ENCODE measurements at regions not wholly inside any gene's neighbourhood (a gene's known extent, or its start where the extent isn't known, plus 50 kb on each side); places are given as distances from the start of the nearest gene placed in this dataset.

DNA sequence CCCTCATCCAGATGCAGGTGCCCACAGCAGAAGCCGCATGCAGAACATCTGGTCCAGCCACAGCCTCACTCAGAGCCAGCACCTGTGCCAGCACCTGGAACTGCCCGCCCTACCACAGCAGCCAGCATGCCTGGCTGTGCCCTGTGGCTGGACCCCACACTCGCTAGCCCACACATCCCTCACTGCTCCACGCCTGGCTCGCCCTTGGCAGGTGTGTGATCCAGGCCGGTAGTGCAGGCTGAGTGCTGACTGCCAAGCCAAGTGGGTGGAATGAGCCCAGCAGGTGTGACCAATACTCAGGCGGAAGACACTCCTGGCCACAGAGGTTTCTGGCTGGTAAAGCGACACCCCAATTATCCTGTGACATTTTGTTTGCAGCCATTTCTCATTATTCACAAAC is 162.4 kb upstream of the ROBO1 start:
- ATAC-seq (no peak), DNase-seq (ENCODE audit: low spot score) (no peak)
- intact Hi-C loops (cut with DNase I), result no loop called here

DNA sequence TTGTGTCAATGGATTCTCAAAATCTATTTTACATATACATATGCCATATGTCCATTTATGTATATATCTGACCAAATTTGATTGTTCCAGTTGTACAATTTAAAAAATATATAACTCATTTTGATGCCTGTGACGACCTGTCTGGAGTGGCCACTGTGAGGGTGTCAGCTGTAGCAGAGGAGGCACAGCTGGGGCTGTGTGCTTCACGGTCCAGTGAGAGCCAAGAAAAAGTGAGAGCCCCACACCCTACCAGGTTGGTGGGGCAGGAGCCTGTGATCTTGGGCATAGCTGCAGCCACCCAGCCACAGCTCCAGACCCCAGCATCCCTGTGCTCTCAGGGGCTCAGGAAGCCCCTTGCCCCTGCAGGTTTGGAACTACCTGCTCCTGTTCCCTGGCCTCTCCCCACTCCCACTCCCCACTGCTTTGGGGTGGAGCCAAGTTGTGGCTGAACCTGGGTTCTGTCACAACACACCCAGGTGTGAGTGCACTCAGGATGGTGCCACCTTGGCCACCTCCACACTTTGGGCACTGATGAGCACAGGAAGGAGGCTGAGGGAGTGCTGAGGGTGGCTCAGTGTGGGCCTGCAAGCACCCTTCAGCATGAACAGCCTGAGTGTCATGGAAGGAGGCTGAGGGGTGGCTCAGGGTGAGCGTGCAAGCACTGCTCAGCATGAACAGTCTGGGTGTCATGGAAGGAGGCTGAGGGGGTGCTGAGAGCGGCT is 161.1 kb upstream of the ROBO1 start:
- intact Hi-C loops (cut with DNase I), result no loop called here
- no peak for DNase-seq (ENCODE audit: low spot score)
- ATAC-seq, result peak; percentile 28

DNA sequence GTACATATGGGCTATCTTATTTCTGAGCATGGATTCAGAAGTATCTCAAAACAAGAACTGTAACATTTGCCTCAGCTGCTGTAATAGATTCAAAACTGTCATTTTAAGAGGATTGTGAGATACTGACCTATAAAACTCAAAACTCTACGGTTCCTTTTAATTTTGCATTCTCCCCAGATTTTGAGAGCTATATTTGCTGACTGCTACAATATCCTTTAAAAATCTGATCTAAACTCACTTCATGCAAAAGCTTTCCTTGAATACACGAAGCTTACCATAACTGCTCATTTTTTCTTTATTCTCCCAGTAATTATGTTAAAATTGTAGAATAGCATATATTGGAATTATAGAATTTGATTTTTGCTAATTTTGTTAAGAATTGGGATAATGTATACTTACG is 158.7 kb upstream of the ROBO1 start:
- intact Hi-C loops (cut with DNase I), result no loop called here
- no peak for DNase-seq (ENCODE audit: low spot score)
- no peak for ATAC-seq

DNA sequence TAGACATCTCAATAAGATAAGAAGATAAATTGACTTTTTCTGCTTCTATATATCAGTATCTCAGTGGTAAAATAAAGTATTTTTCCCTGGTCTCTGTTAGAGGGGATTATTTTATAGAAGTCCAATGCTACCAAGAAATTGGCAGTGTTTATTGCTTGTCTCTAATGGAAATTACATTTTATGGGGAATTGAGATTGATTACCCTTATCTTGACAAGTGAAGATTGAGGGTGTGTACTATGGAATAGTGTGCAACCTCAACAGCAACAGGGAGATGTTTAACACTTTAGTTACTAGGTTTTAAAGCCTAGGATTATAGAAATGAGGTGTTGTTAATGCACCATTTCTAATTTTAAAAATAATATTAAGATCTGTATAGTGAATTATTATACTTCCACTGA is 154.8 kb upstream of the ROBO1 start:
- ATAC-seq, result no peak
- DNase-seq (ENCODE audit: low spot score), result no peak
- intact Hi-C loops (cut with DNase I), result no loop called here

DNA sequence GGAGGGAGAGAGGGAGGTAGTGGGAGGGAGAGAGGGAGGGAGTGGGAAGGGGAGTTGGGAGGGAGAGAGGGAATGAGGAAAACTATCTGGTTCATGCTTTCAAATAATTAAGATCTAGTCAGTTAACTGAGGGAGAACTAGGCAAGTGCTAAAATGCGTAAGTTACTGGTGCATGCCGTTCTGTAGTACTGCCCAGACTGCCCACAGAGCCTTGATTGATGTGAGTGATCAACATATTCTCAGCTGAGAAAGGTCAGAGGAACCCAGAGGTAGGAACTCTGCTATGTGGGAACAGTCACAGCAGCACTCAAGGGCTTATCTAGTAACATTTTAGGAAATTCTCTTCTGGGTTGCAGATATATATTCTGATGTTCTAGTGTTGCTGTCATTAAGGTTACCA is 149.8 kb upstream of the ROBO1 start:
- DNase-seq (ENCODE audit: low spot score), result no peak
- intact Hi-C loops (cut with DNase I), result no loop called here
- ATAC-seq, result no peak

DNA sequence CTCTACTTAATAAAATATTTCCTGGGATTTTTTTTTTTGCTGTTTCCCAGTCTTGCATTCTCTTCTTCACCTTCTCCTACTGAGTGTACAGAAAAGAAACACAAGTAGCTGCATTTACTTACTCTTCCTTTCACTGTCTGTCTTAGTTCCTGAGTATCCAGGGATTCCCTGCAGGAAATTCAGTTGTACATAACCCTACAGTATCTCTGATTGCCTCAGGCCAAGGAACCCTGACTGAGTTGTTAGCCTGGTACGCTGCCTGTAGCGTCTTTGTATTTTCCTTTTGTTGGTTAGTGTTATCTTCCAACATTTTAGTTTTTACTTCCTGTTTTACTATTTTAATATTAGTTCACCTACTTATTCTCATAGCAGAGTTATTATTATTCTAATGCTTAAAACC is 142.5 kb upstream of the ROBO1 start:
- DNase-seq (ENCODE audit: low spot score) (no peak), ATAC-seq (no peak)
- intact Hi-C loops (cut with DNase I), result no loop called here

DNA sequence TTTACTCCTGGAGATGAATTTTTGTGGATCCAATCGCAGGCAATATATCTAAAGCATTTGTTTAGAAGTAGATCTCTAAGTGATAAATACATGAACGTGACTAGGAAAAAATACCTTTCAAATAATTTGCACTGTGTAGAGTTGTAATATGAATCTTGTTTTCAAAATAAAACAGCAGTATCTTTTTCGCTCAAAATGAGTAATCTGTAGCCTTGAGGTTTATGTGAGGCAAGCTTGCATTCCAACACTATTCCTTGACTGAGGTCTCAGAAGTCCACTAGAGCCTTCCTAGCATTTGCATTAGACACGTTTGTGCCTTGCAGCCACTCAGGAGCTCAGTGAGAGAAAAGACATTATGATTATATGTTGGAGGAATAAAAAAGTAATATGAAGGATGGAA is 138.3 kb upstream of the ROBO1 start:
- intact Hi-C loops (cut with DNase I), result no loop called here
- ATAC-seq (no peak), DNase-seq (ENCODE audit: low spot score) (no peak)

DNA sequence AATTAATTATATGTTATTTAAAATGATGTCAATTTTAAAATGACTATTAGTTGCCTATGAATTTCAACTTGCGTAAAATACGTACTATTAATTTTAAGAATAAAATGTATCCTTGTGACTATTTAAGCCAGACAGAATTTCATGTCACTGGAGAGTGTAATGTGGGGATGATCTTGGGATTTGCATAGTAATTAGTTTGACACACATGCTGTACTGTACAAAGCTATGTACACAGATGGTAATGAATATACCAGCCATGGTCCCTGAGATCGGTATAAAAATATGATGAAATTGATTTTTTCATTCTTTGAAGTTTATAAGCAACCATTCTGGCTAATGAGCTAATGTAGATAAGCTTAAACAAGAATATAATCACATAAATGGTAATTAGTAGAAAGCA is 134.4 kb upstream of the ROBO1 start:
- intact Hi-C loops (cut with DNase I), result no loop called here
- DNase-seq (ENCODE audit: low spot score), result no peak

DNA sequence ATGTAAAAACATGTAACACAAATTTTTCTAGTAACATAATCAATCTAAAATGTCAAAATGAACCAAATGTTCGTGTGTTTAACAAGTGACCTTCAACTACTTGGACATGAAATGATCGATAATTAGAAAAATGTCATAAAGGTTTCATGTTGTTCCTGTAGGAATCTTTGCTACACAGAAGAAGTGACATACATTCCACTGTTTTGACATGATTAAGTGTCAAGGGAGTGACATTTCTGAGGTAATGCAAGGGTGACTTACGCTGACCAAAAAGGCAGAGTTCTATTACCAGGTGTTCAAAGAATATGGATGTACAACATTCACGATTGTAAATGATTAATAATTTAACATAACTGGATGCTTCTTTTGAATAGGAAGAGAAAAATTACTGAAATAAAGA is 131.1 kb upstream of the ROBO1 start:
- DNase-seq (ENCODE audit: low spot score) (no peak), ATAC-seq (no peak)
- intact Hi-C loops (cut with DNase I), result no loop called here

More for the DNA sequence above, 134.4 kb upstream of the ROBO1 start:
- no peak for ATAC-seq

DNA sequence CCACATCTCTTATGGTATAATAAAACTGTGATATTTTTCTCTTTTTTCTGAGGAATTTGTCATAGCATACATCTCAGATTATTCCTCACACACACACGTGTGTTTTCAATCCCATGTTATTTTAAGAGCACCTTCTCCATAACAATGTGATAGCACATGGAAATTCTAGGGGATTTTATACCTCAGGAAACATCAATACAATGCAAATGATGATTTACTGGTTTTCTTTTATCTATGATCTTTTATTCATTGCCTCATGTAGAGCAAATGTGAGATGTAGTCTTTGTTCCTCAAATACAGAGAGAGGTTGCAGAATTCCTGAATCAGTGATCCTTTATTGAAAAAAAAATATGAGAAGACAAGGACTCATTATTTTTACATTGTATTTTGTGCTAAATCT is 128.3 kb upstream of the ROBO1 start:
- intact Hi-C loops (cut with DNase I), result no loop called here
- DNase-seq (ENCODE audit: low spot score), result no peak
- ATAC-seq, result no peak

DNA sequence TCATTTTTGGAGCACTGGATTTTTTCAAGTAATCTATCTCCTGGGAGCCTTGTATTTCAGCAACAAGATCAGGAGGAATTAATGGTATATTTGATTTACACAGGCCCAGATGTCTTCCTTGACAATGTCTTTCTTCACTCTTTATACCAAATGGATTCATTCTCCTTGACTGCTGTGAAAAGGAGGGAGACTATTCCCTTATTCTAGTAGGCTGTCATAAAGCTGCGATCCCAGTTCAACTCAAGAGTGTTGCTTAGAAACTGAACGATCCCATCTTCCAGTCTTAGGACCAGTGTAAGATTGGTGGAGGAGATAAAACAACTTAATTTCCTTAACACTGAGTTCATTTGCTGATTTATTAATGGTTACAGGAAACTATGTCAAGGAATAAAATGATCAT is 119.4 kb upstream of the ROBO1 start:
- intact Hi-C loops (cut with DNase I), result no loop called here
- no peak for ATAC-seq

DNA sequence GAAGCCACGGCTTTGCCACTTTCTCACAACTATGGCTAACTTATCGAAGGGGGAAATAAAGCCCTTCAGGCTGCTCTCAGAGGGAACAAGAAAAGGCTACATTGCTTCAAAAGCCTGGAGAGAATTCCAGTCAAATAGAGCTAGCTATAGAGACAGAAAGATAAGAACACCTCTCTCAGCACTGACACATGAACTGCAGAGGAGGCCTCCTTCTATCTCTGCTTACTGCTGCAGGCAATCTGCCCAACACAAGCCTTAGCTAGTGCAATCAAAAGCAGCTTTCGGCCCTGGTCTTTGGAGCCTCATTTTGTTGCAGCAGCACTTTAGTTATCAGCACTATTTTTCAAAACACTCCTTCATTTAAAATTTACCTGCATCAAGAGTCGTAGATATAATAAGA is 118.4 kb upstream of the ROBO1 start:
- DNase-seq (ENCODE audit: low spot score) (no peak), ATAC-seq (no peak)
- intact Hi-C loops (cut with DNase I), result no loop called here

More for the DNA sequence above, 119.4 kb upstream of the ROBO1 start:
- DNase-seq (ENCODE audit: low spot score), result no peak

DNA sequence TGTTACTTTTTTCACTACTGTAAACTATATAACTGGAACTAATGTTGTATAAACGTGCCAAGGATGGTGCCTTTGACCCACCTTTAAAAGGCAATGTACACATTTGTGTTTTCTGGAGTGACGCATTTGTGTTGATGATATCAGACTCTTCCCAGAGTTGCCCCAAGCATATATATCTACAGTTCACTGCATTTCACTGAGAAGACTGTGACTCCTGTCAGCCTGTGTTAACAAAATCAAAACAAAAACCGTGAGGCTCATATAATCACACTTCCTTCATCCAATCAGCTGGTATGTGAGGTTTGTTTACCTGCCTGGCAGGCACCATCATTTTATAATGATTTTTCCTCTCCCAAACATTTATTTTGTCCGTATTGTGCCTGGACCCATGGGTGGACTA is 117.6 kb upstream of the ROBO1 start:
- intact Hi-C loops (cut with DNase I), result no loop called here
- ATAC-seq (no peak), DNase-seq (ENCODE audit: low spot score) (no peak)

DNA sequence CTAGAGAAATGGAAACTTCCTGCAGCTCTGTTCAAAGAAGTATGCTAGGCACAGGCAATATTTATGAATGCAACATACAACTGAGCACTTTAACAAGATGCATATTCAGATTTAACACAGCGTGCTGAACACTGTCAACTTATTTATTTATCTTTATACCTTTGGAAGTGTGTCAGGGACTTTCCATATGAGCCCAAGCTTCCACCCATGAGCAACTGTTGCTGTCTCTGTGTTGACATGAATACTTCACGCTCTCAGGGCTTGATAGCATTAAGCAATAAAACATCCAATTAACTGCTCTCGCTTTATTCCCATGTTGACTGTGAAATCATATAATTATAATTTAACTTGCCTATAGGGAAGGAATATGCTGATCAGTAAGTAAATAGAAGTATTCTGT is 116.6 kb upstream of the ROBO1 start:
- DNase-seq (ENCODE audit: low spot score) (no peak), ATAC-seq (no peak)
- intact Hi-C loops (cut with DNase I), result no loop called here

DNA sequence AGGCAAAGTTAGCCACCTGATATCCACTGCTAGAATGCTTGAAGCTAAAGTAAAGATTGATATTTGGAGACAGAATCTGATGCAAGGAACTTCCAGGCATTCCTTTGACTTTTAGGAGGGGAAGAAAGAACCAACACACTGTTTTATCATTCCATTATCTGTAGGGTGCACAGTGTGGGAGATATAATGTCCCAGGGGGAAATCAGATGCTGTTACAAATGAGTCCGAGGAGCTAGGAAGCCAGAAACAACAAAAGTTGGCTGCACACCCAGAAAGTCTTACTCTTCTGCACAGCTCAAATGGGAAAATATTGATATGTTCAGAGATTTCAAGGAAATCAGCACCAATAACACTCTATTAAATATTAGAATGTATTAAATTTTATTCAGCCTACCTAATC is 113.6 kb upstream of the ROBO1 start:
- ATAC-seq (no peak), DNase-seq (ENCODE audit: low spot score) (no peak)
- intact Hi-C loops (cut with DNase I), result no loop called here

DNA sequence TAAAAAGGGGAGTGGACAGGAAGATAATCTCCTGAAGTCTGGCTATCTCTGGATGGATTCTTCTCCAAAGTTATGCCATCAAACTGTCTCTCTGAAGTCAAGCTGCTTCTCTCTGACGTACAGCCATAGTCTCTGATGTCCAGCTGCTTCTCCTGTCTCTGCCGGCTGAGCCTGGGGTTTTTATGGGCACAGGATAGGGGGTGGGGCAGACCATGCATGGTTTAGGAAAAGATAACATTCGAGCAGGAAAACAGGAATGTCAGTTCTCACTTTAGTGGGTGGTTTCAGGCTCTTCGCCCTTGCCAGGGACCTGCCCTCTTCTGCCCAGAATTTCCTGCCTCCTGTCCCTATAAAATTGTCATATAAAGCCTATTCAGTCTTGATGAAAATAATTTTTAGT is 110.9 kb upstream of the ROBO1 start:
- intact Hi-C loops (cut with DNase I), result no loop called here
- DNase-seq (ENCODE audit: low spot score) (no peak), ATAC-seq (no peak)

DNA sequence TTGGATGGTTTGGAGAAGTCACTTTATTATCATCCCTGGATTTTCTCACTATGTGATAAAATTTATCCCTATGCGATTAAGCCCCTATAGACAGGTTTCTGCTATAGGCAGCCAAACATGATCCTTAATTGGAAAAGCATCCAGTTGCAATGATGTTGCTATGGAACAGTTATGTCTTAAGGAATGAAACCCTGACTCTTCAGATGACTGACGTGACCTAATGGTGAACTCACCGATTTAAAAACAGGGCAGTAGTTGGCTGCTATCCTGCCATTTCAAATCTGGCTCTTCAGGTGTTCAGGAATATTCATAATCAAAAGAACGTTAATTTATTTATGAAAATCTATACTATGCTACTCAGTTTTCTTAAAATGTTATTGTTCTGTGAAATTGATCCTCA is 106.8 kb upstream of the ROBO1 start:
- ATAC-seq (no peak), DNase-seq (ENCODE audit: low spot score) (no peak)
- intact Hi-C loops (cut with DNase I), result no loop called here

DNA sequence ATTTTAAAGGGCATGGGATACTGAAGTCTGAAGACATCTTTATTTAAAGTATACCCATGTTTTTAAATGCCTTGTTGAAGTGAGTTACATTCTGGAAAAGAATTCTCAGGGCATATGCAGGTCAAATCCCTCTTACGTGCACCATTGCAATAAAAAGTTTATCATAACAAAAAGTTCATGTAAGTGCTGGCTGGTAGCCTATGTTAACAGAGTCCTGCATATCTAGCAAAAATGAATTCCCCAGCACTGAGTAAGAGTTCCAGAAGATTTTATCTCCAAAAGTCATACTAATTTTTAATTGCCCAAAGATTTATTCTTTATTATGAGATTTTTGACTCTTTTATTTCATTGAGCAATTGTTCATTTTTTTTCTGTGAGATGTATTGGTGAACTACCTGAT is 104.7 kb upstream of the ROBO1 start:
- DNase-seq (ENCODE audit: low spot score) (no peak), ATAC-seq (peak; percentile 51)
- intact Hi-C loops (cut with DNase I), result no loop called here

DNA sequence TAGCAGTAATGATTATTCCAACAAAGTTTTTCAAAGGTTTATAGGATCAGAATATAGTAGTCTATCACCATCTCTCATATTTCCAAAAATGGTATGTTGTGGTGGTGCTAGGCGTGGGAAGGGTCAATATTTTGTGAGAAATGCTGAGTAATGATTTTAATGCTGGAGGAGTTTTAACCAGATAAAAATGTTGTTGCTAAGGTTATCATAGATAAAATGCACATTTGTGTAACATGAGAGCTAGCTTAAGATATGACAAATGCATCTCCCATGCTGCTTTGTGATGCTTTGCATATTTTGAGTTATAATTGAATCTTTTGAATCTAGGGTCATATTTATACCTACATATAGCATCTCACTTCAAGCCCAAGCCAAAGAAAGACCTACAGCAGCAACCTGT is 103.9 kb upstream of the ROBO1 start:
- ATAC-seq (no peak), DNase-seq (ENCODE audit: low spot score) (no peak)
- intact Hi-C loops (cut with DNase I), result no loop called here

DNA sequence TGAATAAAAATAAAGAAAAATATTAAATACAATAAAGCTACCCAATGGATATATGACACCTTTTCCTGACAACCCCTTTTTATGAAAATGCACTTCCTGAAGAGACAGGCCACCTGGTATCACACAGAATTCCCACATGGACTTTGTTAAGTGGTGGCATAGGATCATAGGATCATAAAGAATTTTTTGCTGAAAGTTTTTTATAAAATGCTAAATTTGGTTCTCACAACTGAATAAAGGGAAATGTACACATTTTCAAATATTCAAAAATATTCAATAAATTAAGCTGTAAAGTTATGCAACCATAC is 102.5 kb upstream of the ROBO1 start:
- intact Hi-C loops (cut with DNase I), result no loop called here
- DNase-seq (ENCODE audit: low spot score) (no peak), ATAC-seq (no peak)

DNA sequence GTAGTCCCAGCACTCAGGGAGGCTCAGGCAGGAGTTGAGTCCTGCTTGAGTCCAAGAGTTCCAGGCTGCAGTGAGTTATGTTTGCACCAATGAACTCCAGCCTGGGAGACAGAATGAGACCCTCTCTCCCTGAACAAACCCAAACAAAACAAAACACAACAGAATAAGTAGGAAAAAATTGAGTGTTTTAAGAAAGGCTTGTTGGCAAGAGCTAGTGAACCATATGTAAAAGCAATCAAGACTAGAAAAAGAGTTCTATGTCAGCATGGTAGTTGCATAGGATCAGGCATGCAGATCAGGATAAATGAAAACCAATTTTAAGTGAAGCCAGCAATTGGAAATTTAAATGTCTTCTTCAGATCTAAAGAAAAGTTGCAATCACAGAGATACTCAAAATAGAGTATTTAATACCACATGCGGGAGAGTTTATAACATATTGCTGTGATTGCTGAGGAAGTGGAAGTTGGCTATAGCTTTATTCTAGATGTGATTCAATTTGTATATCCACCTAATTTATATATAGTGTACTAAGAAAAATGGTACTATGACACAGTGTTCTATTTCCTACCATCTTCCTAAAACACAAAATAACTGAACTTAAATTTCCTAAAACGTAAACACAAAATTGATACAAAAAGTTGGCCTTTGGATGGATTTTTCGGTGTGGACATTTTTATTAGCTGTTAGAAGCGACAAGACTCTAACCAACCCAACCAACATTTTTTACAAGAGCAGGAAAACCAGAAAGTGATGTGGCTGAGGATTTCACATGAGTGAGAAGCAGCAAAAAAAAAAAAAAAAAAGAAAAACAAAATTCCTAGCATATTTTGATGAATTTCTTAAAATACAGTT is 101.9 kb upstream of the ROBO1 start:
- DNase-seq (ENCODE audit: low spot score) (no peak), ATAC-seq (no peak)
- intact Hi-C loops (cut with DNase I), result no loop called here

Measured in sciatic nerve (tissue), 2 donors.